Ascending aorta (tissue), 2 donors: ENCODE measurements at regions not wholly inside any gene's neighbourhood (a gene's known extent, or its start where the extent isn't known, plus 50 kb on each side); places are given as distances from the start of the nearest gene placed in this dataset.

Experiments used
- DNase-seq, 2 donors: peaks; one replicate each; pipeline ENCODE4 v3.0.0-alpha.2; 2019; ENCODE audit warnings: low spot score in 2 of 2
- H3K27ac ChIP-seq, 2 donors: fragments of 200-600 bp; sonication (generic); one replicate each; pipeline ENCODE4 v1.5.1; 2016 to 2017; ENCODE audit warnings: mild to moderate bottlenecking in 1 of 2
- H3K27me3 ChIP-seq: fragments of 200-600 bp; sonication (generic); one replicate; pipeline ENCODE4 v1.5.1; 2017
- H3K36me3 ChIP-seq, 2 donors: fragments of 200-600 bp; sonication (generic); one replicate each; pipeline ENCODE4 v1.5.1; 2016
- H3K4me1 ChIP-seq, 2 donors: fragments of 200-600 bp; sonication (generic); one replicate each; pipeline ENCODE4 v1.5.1; 2016 to 2017; ENCODE audit warnings: mild to moderate bottlenecking in 1 of 2
- H3K4me3 ChIP-seq, 2 donors: fragments of 200-600 bp; sonication (generic); one replicate each; pipeline ENCODE4 v1.5.1; 2016 to 2017; ENCODE audit warnings: mild to moderate bottlenecking in 1 of 2
- H3K9me3 ChIP-seq, 2 donors: fragments of 200-600 bp; sonication (generic); one replicate each; pipeline ENCODE4 v1.5.1; 2016
- CTCF ChIP-seq, 3 experiments: fragments of 200-600 bp in 2 of 3; fragments of 450-650 bp in 1 of 3; sonication (generic) in 2 of 3; IDR thresholded peaks; one replicate each; pipeline ENCODE4 v1.5.1; 2016 to 2019; ENCODE audit warnings: antibody characterized with exemption in 3 of 3, mild to moderate bottlenecking in 1 of 3, moderate library complexity in 1 of 3
- intact Hi-C: fragments of 100-400 bp; cut with DNase I; formaldehyde crosslinking; loops from one replicate; pipeline ENCODE4 v1.15.1; 2023

GRCh38 chr1:82453511-82454185 is 652.9 kb downstream of the ADGRL2 start:
- no peak for DNase-seq
- intact Hi-C loops = no loop called here
- TF ChIP-seq CTCF (IDR thresholded peaks at IDR 0.05) = no peak

GRCh38 chr1:82452096-82452495 is 651.4 kb downstream of the ADGRL2 start:
- no peak overlapping the region for H3K4me3 ChIP-seq
- H3K27ac ChIP-seq = no peak overlapping the region
- no peak for DNase-seq
- no peaks in the 10 kb centered on the region for H3K4me1 ChIP-seq
- no peak for TF ChIP-seq CTCF (IDR thresholded peaks at IDR 0.05)
- no peaks in the 10 kb centered on the region for H3K27me3 ChIP-seq
- peaks cover 0 to 18% of the 10 kb centered on the region in 2 donors for H3K9me3 ChIP-seq
- no peaks in the 10 kb centered on the region for H3K36me3 ChIP-seq
- intact Hi-C loops = no loop called here

More at GRCh38 chr1:82453511-82454185, 652.9 kb downstream of the ADGRL2 start:
- Histone ChIP-seq H3K4me1 (no peaks in the 10 kb centered on the region), H3K27ac (no peak overlapping the region), H3K27me3 (no peaks in the 10 kb centered on the region), H3K4me3 (no peak overlapping the region), H3K36me3 (no peaks in the 10 kb centered on the region), H3K9me3 (peaks cover 0 to 18% of the 10 kb centered on the region in 2 donors)

- TF ChIP-seq CTCF (IDR thresholded peaks at IDR 0.05) = no peak
- no peak overlapping the region for H3K27ac ChIP-seq
- DNase-seq = no peak
- peaks cover 0 to 18% of the 10 kb centered on the region in 2 donors for H3K9me3 ChIP-seq
- no peaks in the 10 kb centered on the region for H3K4me1 ChIP-seq
- H3K36me3 ChIP-seq = no peaks in the 10 kb centered on the region
- H3K27me3 ChIP-seq = no peaks in the 10 kb centered on the region
- H3K4me3 ChIP-seq = no peak overlapping the region
- intact Hi-C loops = no loop called here
Measured at GRCh38 chr1:82451191-82451590, 650.5 kb downstream of the ADGRL2 start.

- no peaks in the 10 kb centered on the region for H3K27me3 ChIP-seq
- no peak overlapping the region for H3K4me3 ChIP-seq
- no peak overlapping the region for H3K27ac ChIP-seq
- H3K4me1 ChIP-seq = no peaks in the 10 kb centered on the region
- H3K9me3 ChIP-seq = peaks cover 0 to 18% of the 10 kb centered on the region in 2 donors
- no peak for DNase-seq
- no peak for TF ChIP-seq CTCF (IDR thresholded peaks at IDR 0.05)
- intact Hi-C loops = no loop called here
- H3K36me3 ChIP-seq = no peaks in the 10 kb centered on the region
Measured at GRCh38 chr1:82449506-82450057, 648.8 kb downstream of the ADGRL2 start.

GRCh38 chr1:82446955-82447354 is 646.2 kb downstream of the ADGRL2 start:
- no peak overlapping the region for H3K27ac ChIP-seq
- TF ChIP-seq CTCF (IDR thresholded peaks at IDR 0.05) = no peak
- intact Hi-C loops = no loop called here
- H3K4me1 ChIP-seq = no peaks in the 10 kb centered on the region
- H3K27me3 ChIP-seq = no peaks in the 10 kb centered on the region
- DNase-seq = no peak
- peaks cover 0 to 13% of the 10 kb centered on the region in 2 donors for H3K9me3 ChIP-seq
- no peak overlapping the region for H3K4me3 ChIP-seq
- H3K36me3 ChIP-seq = no peaks in the 10 kb centered on the region
